PFSK-1 (cell line): ENCODE measurements at regions not wholly inside any gene's neighbourhood (a gene's known extent, or its start where the extent isn't known, plus 50 kb on each side); places are given as distances from the start of the nearest gene placed in this dataset.

Experiments used
- POLR2AphosphoS5 ChIP-seq: IDR thresholded peaks from 2 replicates; pipeline ENCODE4 v1.6.1; 2012; ENCODE audit warnings: low read depth, mild to moderate bottlenecking, control low read depth, low read length, moderate library complexity
- TAF1 ChIP-seq: IDR thresholded peaks from 2 replicates; pipeline ENCODE4 v1.6.1; 2012; ENCODE audit warnings: low read length, control low read depth, borderline replicate concordance; ENCODE audit not compliant: insufficient read depth

DNA sequence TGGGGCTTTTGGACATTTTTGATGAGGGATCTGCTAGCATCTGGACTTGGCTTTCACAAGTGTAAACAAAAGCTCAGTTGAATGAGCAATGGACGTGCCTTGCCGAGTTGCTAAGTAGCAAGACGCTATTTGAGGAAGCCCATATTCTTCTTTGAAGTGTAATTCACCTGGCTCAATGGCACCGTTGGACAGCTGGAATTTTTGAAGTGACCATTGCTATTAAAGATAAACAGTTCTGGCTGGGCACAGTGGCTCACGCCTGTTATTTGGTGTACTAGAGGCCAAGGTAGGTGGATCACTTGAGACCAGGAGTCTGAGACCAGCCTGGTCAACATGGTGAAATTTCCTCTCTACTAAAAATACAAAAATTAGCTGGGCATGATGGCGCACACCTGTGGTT lies 88.8 kb upstream of the SOX4 start:
- TF ChIP-seq POLR2AphosphoS5 (no peak), TAF1 (no peak)
